Ishikawa (cell line): ENCODE measurements at regions not wholly inside any gene's neighbourhood (a gene's known extent, or its start where the extent isn't known, plus 50 kb on each side); places are given as distances from the start of the nearest gene placed in this dataset.

Experiments used
- CREB1 ChIP-seq: IDR thresholded peaks from 2 replicates; pipeline ENCODE4 v1.6.1; 2012; ENCODE audit warnings: low read depth
- EP300 ChIP-seq: IDR thresholded peaks from 2 replicates; pipeline ENCODE4 v1.6.1; 2012; ENCODE audit warnings: borderline replicate concordance

DNA sequence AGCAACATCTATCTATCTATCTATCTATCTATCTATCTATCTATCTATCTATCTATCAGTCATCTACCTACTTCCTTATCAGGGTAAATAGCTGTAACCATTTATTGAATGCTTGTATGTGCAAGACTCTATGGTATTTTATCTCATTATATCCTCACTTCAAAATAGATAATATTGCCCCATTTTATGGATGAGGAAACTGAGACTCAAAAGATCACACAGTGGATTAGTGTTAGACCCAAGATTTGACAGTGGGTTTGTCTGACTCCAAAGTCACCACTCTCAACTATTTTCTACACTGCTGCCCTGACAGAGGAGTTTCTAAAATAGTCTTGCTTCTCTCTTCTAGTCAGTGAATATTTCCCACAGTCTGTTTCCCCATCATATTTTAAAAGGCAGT is 94.3 kb upstream of the NR3C1 start:
- TF ChIP-seq CREB1 = no peak
- TF ChIP-seq EP300 = no peak
